IMR-90 (cell line): ENCODE measurements at regions not wholly inside any gene's neighbourhood (a gene's known extent, or its start where the extent isn't known, plus 50 kb on each side); places are given as distances from the start of the nearest gene placed in this dataset.

ENCODE experiments used
- ATAC-seq: fragments of 200-7000 bp; cut with Tn5 transposase; 2 replicates; pipeline ENCODE4 v1.9.1; 2020; ENCODE audit warnings: low read depth, mild to moderate bottlenecking, moderate library complexity
- BruUV-seq: library from RNA; stranded (reverse); fragments of 400-500 nt; replicated peaks from 2 replicates; lab custom pipeline; 2021; lab: Mats Ljungman, UMichigan
- CTCF ChIA-PET: fragments of 300-600 bp; formaldehyde crosslinking; extraction: SDS; loops from one replicate; lab custom pipeline; 2021; ENCODE audit warnings: antibody characterized with exemption; lab: Yijun Ruan, JAX
- POLR2A ChIA-PET: fragments of 300-600 bp; sonication (Branson Sonifier 250); formaldehyde crosslinking; loops from one replicate; lab custom pipeline; 2022; ENCODE audit warnings: antibody characterized with exemption; ENCODE audit not compliant: unreplicated experiment; lab: Charles Lee
- DNase-seq: peaks from one replicate; pipeline ENCODE4 v3.0.0; 2013
- H2AFZ ChIP-seq: replicated peaks from 2 replicates; pipeline ENCODE3; 2013; ENCODE audit warnings: low read length, mild to moderate bottlenecking; ENCODE audit not compliant: poor library complexity
- H2AK5ac ChIP-seq: 2 replicates; pipeline ENCODE4 v1.6.1; 2013; ENCODE audit warnings: low read depth, low read length, inconsistent platforms
- H2AK9ac ChIP-seq: replicated peaks from 2 replicates; pipeline ENCODE3; 2013; ENCODE audit warnings: mild to moderate bottlenecking, low read depth, low read length, moderate library complexity; ENCODE audit not compliant: poor library complexity
- H2BK120ac ChIP-seq: 2 replicates; pipeline ENCODE4 v1.6.1; 2013; ENCODE audit warnings: low read depth, low read length, inconsistent platforms
- H2BK15ac ChIP-seq: 3 replicates; pipeline ENCODE4 v1.6.1; 2013; ENCODE audit warnings: low read depth, low read length, inconsistent platforms
- H2BK20ac ChIP-seq: 2 replicates; pipeline ENCODE4 v1.6.1; 2013; ENCODE audit warnings: low read depth, mild to moderate bottlenecking, inconsistent platforms, low read length, moderate library complexity
- H2BK5ac ChIP-seq: 2 replicates; pipeline ENCODE4 v1.6.1; 2013; ENCODE audit warnings: mild to moderate bottlenecking, low read depth, low read length, inconsistent platforms; ENCODE audit not compliant: poor library complexity, severe bottlenecking
- H3K14ac ChIP-seq: replicated peaks from 2 replicates; pipeline ENCODE4 v1.6.1; 2013; ENCODE audit warnings: low read depth, low read length, inconsistent platforms
- H3K18ac ChIP-seq: 2 replicates; pipeline ENCODE4 v1.6.1; 2013; ENCODE audit warnings: low read depth, low read length, control low read depth
- H3K23ac ChIP-seq: 2 replicates; pipeline ENCODE4 v1.6.1; 2013; ENCODE audit warnings: low read depth, low read length, inconsistent platforms
- H3K27ac ChIP-seq: 2 replicates; pipeline ENCODE4 v1.5.1; 2013; ENCODE audit warnings: mild to moderate bottlenecking, control low read depth, low read length; ENCODE audit not compliant: insufficient read depth
- H3K27me3 ChIP-seq: 2 replicates; pipeline ENCODE4 v1.6.1; 2013; ENCODE audit warnings: low read length; ENCODE audit not compliant: control insufficient read depth, insufficient read depth
- H3K36me3 ChIP-seq: 2 replicates; pipeline ENCODE4 v1.6.1; 2013; ENCODE audit warnings: low read length, mixed read lengths; ENCODE audit not compliant: control insufficient read depth, insufficient read depth
- H3K4ac ChIP-seq: 2 replicates; pipeline ENCODE4 v1.6.1; 2013; ENCODE audit warnings: low read depth, low read length, inconsistent platforms
- H3K4me1 ChIP-seq: 2 replicates; pipeline ENCODE4 v1.6.1; 2013; ENCODE audit warnings: low read length, mixed read lengths; ENCODE audit not compliant: control insufficient read depth, insufficient read depth
- H3K4me2 ChIP-seq: 2 replicates; pipeline ENCODE4 v1.6.1; 2013; ENCODE audit warnings: low read depth, mild to moderate bottlenecking, control low read depth, low read length, moderate library complexity
- H3K4me3 ChIP-seq: 2 replicates; pipeline ENCODE4 v1.5.1; 2013; ENCODE audit warnings: low read depth, mild to moderate bottlenecking, control low read depth, low read length, moderate library complexity; ENCODE audit not compliant: insufficient read depth
- H3K56ac ChIP-seq: 2 replicates; pipeline ENCODE4 v1.6.1; 2013; ENCODE audit warnings: low read length, inconsistent platforms; ENCODE audit not compliant: insufficient read depth; ENCODE audit errors: extremely low read depth
- H3K79me1 ChIP-seq, 2 experiments: 2 replicates each; pipeline ENCODE4 v1.6.1; 2013; ENCODE audit warnings: low read length in 2 of 2, inconsistent platforms in 1 of 2, low read depth in 1 of 2
- H3K9ac ChIP-seq: 2 replicates; pipeline ENCODE4 v1.6.1; 2013; ENCODE audit warnings: low read depth, low read length, control low read depth
- H3K9me1 ChIP-seq: 2 replicates; pipeline ENCODE4 v1.6.1; 2013; ENCODE audit warnings: low read length, inconsistent platforms; ENCODE audit not compliant: insufficient read depth
- H3K9me3 ChIP-seq: 2 replicates; pipeline ENCODE4 v1.6.1; 2013; ENCODE audit warnings: low read length; ENCODE audit not compliant: control insufficient read depth, insufficient read depth
- H4K20me1 ChIP-seq: 2 replicates; pipeline ENCODE4 v1.6.1; 2013; ENCODE audit warnings: low read length, inconsistent platforms; ENCODE audit not compliant: insufficient read depth
- H4K5ac ChIP-seq: 2 replicates; pipeline ENCODE4 v1.6.1; 2013; ENCODE audit warnings: mild to moderate bottlenecking, low read depth, low read length, control low read depth
- H4K8ac ChIP-seq, 2 experiments: 2 replicates each; pipeline ENCODE4 v1.6.1; 2013; ENCODE audit warnings: low read depth in 2 of 2, low read length in 2 of 2, control low read depth in 1 of 2, inconsistent platforms in 1 of 2
- H4K91ac ChIP-seq: 2 replicates; pipeline ENCODE4 v1.6.1; 2013; ENCODE audit warnings: low read depth, low read length, inconsistent platforms; ENCODE audit not compliant: insufficient read depth
- BHLHE40 ChIP-seq: fragments of 150-350 bp; IDR thresholded peaks from 2 replicates; pipeline ENCODE4 v1.6.1; 2016; ENCODE audit warnings: mild to moderate bottlenecking, low read depth, low read length
- CHD1 ChIP-seq: IDR thresholded peaks from 2 replicates; pipeline ENCODE4 v1.6.1; 2012; ENCODE audit warnings: low read depth, low read length, improper control_type of control experiment
- MAFK ChIP-seq: IDR thresholded peaks from 2 replicates; pipeline ENCODE4 v1.6.1; 2012; ENCODE audit warnings: low read depth, low read length, improper control_type of control experiment
- NFE2L2 ChIP-seq: fragments of 150-350 bp; IDR thresholded peaks from 2 replicates; pipeline ENCODE4 v1.6.1; 2016; ENCODE audit warnings: low read depth, mild to moderate bottlenecking, low read length
- POLR2A ChIP-seq: IDR thresholded peaks from 2 replicates; pipeline ENCODE4 v1.6.1; 2012; ENCODE audit warnings: mild to moderate bottlenecking, low read depth, low read length
- SMC3 ChIP-seq: fragments of 150-350 bp; IDR thresholded peaks from 2 replicates; pipeline ENCODE4 v1.6.1; 2016; ENCODE audit warnings: low read depth, mild to moderate bottlenecking, antibody characterized with exemption, low read length, moderate library complexity
- WGBS, 2 experiments: methylation state at CpG; one replicate each; pipeline versions ENCODE4 v1.1.5 to v1.1.7; 2013; ENCODE audit warnings: missing lambda C conversion rate in 2 of 2; ENCODE audit not compliant: insufficient read length in 1 of 2; ENCODE audit errors: extremely low coverage in 2 of 2; 5-methylcytosine and 5-hydroxymethylcytosine counted together
- dilution Hi-C: fragments of 300-500 bp; cut with HindIII; formaldehyde crosslinking; loops from one replicate; pipeline ENCODE4 v1.14.3; 2018; ENCODE audit warnings: low sequenced_read_pairs; ENCODE audit not compliant: unreplicated experiment
- in situ Hi-C: fragments of 300-500 bp; cut with MboI; formaldehyde crosslinking; loops from 3 replicates; pipeline ENCODE4 v1.14.3; 2019; ENCODE audit warnings: low sequenced_read_pairs, inconsistent platforms, mixed read lengths
- intact Hi-C: fragments of 100-400 bp; cut with micrococcal nuclease; formaldehyde crosslinking; loops from 2 replicates; pipeline ENCODE4 v1.10.0; 2022
- TF ChIP-seq, protein P1 (sequence below): fragments of 150-350 bp; IDR thresholded peaks from 2 replicates; pipeline ENCODE4 v1.6.1; 2016; ENCODE audit warnings: low read depth, mild to moderate bottlenecking, low read length, moderate library complexity, borderline replicate concordance
- TF ChIP-seq, protein P2 (sequence below): conservative IDR thresholded peaks from 2 replicates; pipeline ENCODE4 v1.5.1; 2012; ENCODE audit warnings: mild to moderate bottlenecking, low read depth, low read length, improper control_type of control experiment

DNA sequence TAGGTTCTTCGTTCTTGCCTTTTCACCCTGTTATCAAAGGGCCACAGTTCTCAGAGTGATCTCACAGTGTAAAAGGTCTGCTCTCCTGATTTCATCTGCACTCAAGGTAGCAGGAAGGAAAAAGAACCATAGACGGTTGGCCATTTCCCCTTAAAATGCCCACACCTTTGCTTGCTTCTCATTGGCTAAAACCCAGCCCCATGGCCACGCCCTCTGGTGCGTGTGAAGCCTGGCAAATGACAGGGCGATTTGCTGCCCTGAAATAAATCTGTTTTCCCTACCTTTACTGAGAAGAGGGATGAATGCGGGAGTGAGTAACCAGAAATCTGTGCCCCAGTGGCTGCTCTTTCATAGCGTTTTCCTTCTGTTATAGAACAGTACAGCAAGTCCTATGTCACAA, 269.3 kb downstream of the POU4F1 start:
- Histone ChIP-seq H3K9me3 (no peaks in the 10 kb centered on the region), H2AFZ (no peak overlapping the region), H3K18ac (no peak overlapping the region), H2BK15ac (no peak overlapping the region), H3K79me1 (no peaks in the 10 kb centered on the region), H2BK120ac (no peak overlapping the region), H3K56ac (no peak overlapping the region), H3K9me1 (no peaks in the 10 kb centered on the region), H3K4me1 (no peaks in the 10 kb centered on the region), H3K36me3 (no peaks in the 10 kb centered on the region), H3K4ac (no peak overlapping the region), H3K23ac (no peak overlapping the region), H3K4me3 (no peak overlapping the region), H2AK9ac (no peak overlapping the region), H4K5ac (no peak overlapping the region), H3K14ac (no peak overlapping the region), H4K91ac (no peak overlapping the region), H4K8ac (no peak overlapping the region), H3K27ac (no peak overlapping the region), H2BK20ac (no peak overlapping the region), H4K20me1 (no peaks in the 10 kb centered on the region), H3K4me2 (no peak overlapping the region), H2AK5ac (no peak overlapping the region), H3K27me3 (no peaks in the 10 kb centered on the region), H3K9ac (no peak overlapping the region), H2BK5ac (no peak overlapping the region)
- ChIA-PET CTCF (no interaction called here), POLR2A (no interaction called here)
- DNase-seq, result no peak
- intact Hi-C loops (no loop called here), in situ Hi-C loops (no loop called here), dilution Hi-C loops (no loop called here)
- BruUV-seq, result no TSS peak
- no peak for ATAC-seq
- WGBS, 2 experiments, result no CpG with 5 or more reads among the region's 7 CpGs
- TF ChIP-seq MAFK (no peak), BHLHE40 (no peak), NFE2L2 (no peak), SMC3 (no peak), CHD1 (no peak), POLR2A (no peak)
- TF ChIP-seq, protein P1, sequence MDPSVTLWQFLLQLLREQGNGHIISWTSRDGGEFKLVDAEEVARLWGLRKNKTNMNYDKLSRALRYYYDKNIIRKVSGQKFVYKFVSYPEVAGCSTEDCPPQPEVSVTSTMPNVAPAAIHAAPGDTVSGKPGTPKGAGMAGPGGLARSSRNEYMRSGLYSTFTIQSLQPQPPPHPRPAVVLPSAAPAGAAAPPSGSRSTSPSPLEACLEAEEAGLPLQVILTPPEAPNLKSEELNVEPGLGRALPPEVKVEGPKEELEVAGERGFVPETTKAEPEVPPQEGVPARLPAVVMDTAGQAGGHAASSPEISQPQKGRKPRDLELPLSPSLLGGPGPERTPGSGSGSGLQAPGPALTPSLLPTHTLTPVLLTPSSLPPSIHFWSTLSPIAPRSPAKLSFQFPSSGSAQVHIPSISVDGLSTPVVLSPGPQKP, result no peak
- TF ChIP-seq, protein P2, sequence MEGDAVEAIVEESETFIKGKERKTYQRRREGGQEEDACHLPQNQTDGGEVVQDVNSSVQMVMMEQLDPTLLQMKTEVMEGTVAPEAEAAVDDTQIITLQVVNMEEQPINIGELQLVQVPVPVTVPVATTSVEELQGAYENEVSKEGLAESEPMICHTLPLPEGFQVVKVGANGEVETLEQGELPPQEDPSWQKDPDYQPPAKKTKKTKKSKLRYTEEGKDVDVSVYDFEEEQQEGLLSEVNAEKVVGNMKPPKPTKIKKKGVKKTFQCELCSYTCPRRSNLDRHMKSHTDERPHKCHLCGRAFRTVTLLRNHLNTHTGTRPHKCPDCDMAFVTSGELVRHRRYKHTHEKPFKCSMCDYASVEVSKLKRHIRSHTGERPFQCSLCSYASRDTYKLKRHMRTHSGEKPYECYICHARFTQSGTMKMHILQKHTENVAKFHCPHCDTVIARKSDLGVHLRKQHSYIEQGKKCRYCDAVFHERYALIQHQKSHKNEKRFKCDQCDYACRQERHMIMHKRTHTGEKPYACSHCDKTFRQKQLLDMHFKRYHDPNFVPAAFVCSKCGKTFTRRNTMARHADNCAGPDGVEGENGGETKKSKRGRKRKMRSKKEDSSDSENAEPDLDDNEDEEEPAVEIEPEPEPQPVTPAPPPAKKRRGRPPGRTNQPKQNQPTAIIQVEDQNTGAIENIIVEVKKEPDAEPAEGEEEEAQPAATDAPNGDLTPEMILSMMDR, result no peak
